ENCODE measurements at regions not wholly inside any gene's neighbourhood (a gene's known extent, or its start where the extent isn't known, plus 50 kb on each side); places are given as distances from the start of the nearest gene placed in this dataset.

GRCh38 chr6:134517868-134518267 is 200.0 kb upstream of the SGK1 start:
- Histone ChIP-seq H2AFZ (ENCODE audit: low read depth, low read length) (peak overlapping the region; percentile 70), H3K4me1 (replicated peaks in 1 of 2; ENCODE audit: control insufficient read depth in 2 of 2, insufficient read depth in 2 of 2, low read length in 2 of 2) (peaks cover 0 to 12% of the 10 kb centered on the region in 2 experiments; a peak in 2 of 5 replicates), H3K27ac (ENCODE audit: extremely low read depth, low read depth, low read length) (no peak overlapping the region), H4K20me1 (replicated peaks; ENCODE audit: control insufficient read depth, insufficient read depth, low read length) (no peaks in the 10 kb centered on the region), H3K9me3 (replicated peaks; ENCODE audit: control insufficient read depth, insufficient read depth, low read depth, low read length) (no peaks in the 10 kb centered on the region), H3K9ac (ENCODE audit: insufficient read depth in 1 of 2, low read depth in 2 of 2, low read length in 2 of 2) (no peak overlapping the region), H3K79me2 (ENCODE audit: control insufficient read depth, insufficient read depth, low read length) (no peaks in the 10 kb centered on the region), H3K9me1 (ENCODE audit: control insufficient read depth, insufficient read depth, low read length) (no peaks in the 10 kb centered on the region), H3K36me3 (ENCODE audit: control insufficient read depth, insufficient read depth, low read length) (no peaks in the 10 kb centered on the region), H3K4me2 (ENCODE audit: insufficient read depth, low read length) (no peak overlapping the region), H3K4me3 (no peak overlapping the region), H3K27me3 (ENCODE audit: control insufficient read depth in 2 of 2, insufficient read depth in 2 of 2, low read length in 2 of 2) (no peaks in the 10 kb centered on the region; a peak in 1 of 5 replicates)
- DNase-seq (ENCODE audit: extremely low read depth in 1 of 4, low spot score in 3 of 4) (no peak), ATAC-seq (no peak), FAIRE-seq (no peak)
- BruUV-seq (replicated peaks): no TSS peak
- intact Hi-C loops (cut with micrococcal nuclease) (no loop called here), in situ Hi-C loops (cut with MboI) (no loop called here)
- 31% methylated on average over 5 of the region's 5 CpGs for WGBS (ENCODE audit: insufficient coverage, low coverage, missing lambda C conversion rate)
- ChIA-PET POLR2A (interaction anchor here (0.6 to 1.8 kb wide), 3 partner anchors 9 to 347 kb away, joined by 3 to 8 read pairs (median 3); no protein-coding TSS in a partner anchor), CTCF (ENCODE audit: low intra/inter-chr PET ratio) (no interaction called here)
- TF ChIP-seq SPI1 (IDR thresholded peaks at IDR 0.05; ENCODE audit: borderline replicate concordance, low read depth, low read length): peak; percentile 45; the same call in 1 of the 2 replicates
- TF ChIP-seq ZNF583 (CRISPR knock-in tag; IDR thresholded peaks at IDR 0.05): no peak
- no peak for TF ChIP-seq FUS (optimal IDR thresholded peaks at IDR 0.05; ENCODE audit: low read depth, low read length)

- peak in 1 of 4 experiments; percentile 24 for DNase-seq (ENCODE audit: extremely low read depth in 1 of 4, low spot score in 3 of 4)
- ChIA-PET CTCF (ENCODE audit: low intra/inter-chr PET ratio) (no interaction called here), POLR2A (interaction anchor here (0.6 to 1.8 kb wide), 5 partner anchors 9 to 348 kb away, joined by 3 to 8 read pairs (median 3); no protein-coding TSS in a partner anchor)
- Histone ChIP-seq H2AFZ (ENCODE audit: low read depth, low read length) (peak overlapping the region; percentile 70), H3K36me3 (ENCODE audit: control insufficient read depth, insufficient read depth, low read length) (no peaks in the 10 kb centered on the region), H3K79me2 (ENCODE audit: control insufficient read depth, insufficient read depth, low read length) (no peaks in the 10 kb centered on the region), H4K20me1 (replicated peaks; ENCODE audit: control insufficient read depth, insufficient read depth, low read length) (no peaks in the 10 kb centered on the region), H3K4me1 (replicated peaks in 1 of 2; ENCODE audit: control insufficient read depth in 2 of 2, insufficient read depth in 2 of 2, low read length in 2 of 2) (peaks cover 0 to 12% of the 10 kb centered on the region in 2 experiments; a peak in 2 of 5 replicates), H3K9me3 (replicated peaks; ENCODE audit: control insufficient read depth, insufficient read depth, low read depth, low read length) (no peaks in the 10 kb centered on the region), H3K4me2 (ENCODE audit: insufficient read depth, low read length) (peak overlapping the region; percentile 13), H3K9me1 (ENCODE audit: control insufficient read depth, insufficient read depth, low read length) (no peaks in the 10 kb centered on the region), H3K27ac (ENCODE audit: extremely low read depth, low read depth, low read length) (no peak overlapping the region), H3K9ac (ENCODE audit: insufficient read depth in 1 of 2, low read depth in 2 of 2, low read length in 2 of 2) (peak overlapping the region in 1 of 2 experiments; percentile 60; a peak in 1 of 4 replicates), H3K4me3 (no peak overlapping the region), H3K27me3 (ENCODE audit: control insufficient read depth in 2 of 2, insufficient read depth in 2 of 2, low read length in 2 of 2) (no peaks in the 10 kb centered on the region)
- peak; percentile 65 for ATAC-seq
- 30% methylated on average over 9 of the region's 9 CpGs for WGBS (ENCODE audit: insufficient coverage, low coverage, missing lambda C conversion rate)
- FAIRE-seq: peak; percentile 19
- intact Hi-C loops (cut with micrococcal nuclease) (no loop called here), in situ Hi-C loops (cut with MboI) (no loop called here)
- BruUV-seq (replicated peaks): no TSS peak
- TF ChIP-seq RUNX1 (IDR thresholded peaks at IDR 0.05; ENCODE audit: low read depth) (no peak), ZNF778 (CRISPR knock-in tag; IDR thresholded peaks at IDR 0.05) (no peak), ZNF277 (CRISPR knock-in tag; IDR thresholded peaks at IDR 0.05; ENCODE audit: borderline replicate concordance) (no peak), HNRNPUL1 (IDR thresholded peaks at IDR 0.05; ENCODE audit: low read length) (no peak), ZBTB17 (CRISPR knock-in tag; IDR thresholded peaks at IDR 0.05) (0 out of 2 replicates have a peak, but pooled peaks have one; percentile 17), CCNT2 (IDR thresholded peaks at IDR 0.05; ENCODE audit: borderline replicate concordance, extremely low read depth, insufficient read length, low read depth, low read length) (no peak), TFE3 (CRISPR knock-in tag; IDR thresholded peaks at IDR 0.05) (no peak), ZNF232 (CRISPR knock-in tag; IDR thresholded peaks at IDR 0.05) (no peak), ZBED1 (IDR thresholded peaks at IDR 0.05) (no peak), ZNF589 (CRISPR knock-in tag; IDR thresholded peaks at IDR 0.05; ENCODE audit: low read depth) (peak; percentile 61; the same call in 1 of the 2 replicates)
These were observed 199.3 kb upstream of the SGK1 start for GRCh38 chr6:134517145-134517658.
